Panc1 (cell line): ENCODE measurements at regions not wholly inside any gene's neighbourhood (a gene's known extent, or its start where the extent isn't known, plus 50 kb on each side); places are given as distances from the start of the nearest gene placed in this dataset.

Source experiments
- ATAC-seq: fragments of 200-7000 bp; cut with Tn5 transposase; 2 replicates; pipeline ENCODE4 v1.9.1; 2020; ENCODE audit warnings: mild to moderate bottlenecking, moderate library complexity
- BruUV-seq: library from RNA; stranded (reverse); fragments of 400-500 nt; replicated peaks from 2 replicates; lab custom pipeline; 2021; lab: Mats Ljungman, UMichigan
- CTCF ChIA-PET: fragments of 300-600 bp; sonication (Branson Sonifier 250); formaldehyde crosslinking; loops from one replicate; lab custom pipeline; 2022; ENCODE audit warnings: antibody characterized with exemption; lab: Charles Lee
- POLR2A ChIA-PET: fragments of 300-600 bp; sonication (Branson Sonifier 250); formaldehyde crosslinking; loops from one replicate; lab custom pipeline; 2022; ENCODE audit warnings: antibody characterized with exemption; lab: Charles Lee
- DNase-seq: peaks from one replicate; pipeline ENCODE4 v3.0.0-alpha.2; 2010; ENCODE audit warnings: low read depth, low spot score
- H3K27ac ChIP-seq: 2 replicates; pipeline ENCODE4 v1.5.1; 2011; ENCODE audit warnings: mild to moderate bottlenecking, low read length, inconsistent platforms
- H3K27me3 ChIP-seq: fragments of 200-500 bp; sonication (Bioruptor generic); 2 replicates; pipeline ENCODE4 v1.6.0; 2014; ENCODE audit warnings: low read length, inconsistent platforms; ENCODE audit not compliant: control insufficient read depth, insufficient read depth
- H3K36me3 ChIP-seq: fragments of 200-500 bp; sonication (Bioruptor generic); 2 replicates; pipeline ENCODE4 v1.5.1; 2014; ENCODE audit warnings: inconsistent platforms, mild to moderate bottlenecking, low read length, moderate library complexity; ENCODE audit not compliant: control insufficient read depth, insufficient read depth
- H3K4me1 ChIP-seq: 2 replicates; pipeline ENCODE4 v1.5.1; 2011; ENCODE audit warnings: inconsistent platforms, mild to moderate bottlenecking, low read length, moderate library complexity; ENCODE audit not compliant: control insufficient read depth, insufficient read depth
- H3K4me3 ChIP-seq, 2 experiments: 2 replicates each; pipeline ENCODE4 v1.5.1; 2011 to 2012; ENCODE audit warnings: low read depth in 2 of 2, low read length in 2 of 2, mild to moderate bottlenecking in 2 of 2, inconsistent platforms in 1 of 2, moderate library complexity in 1 of 2
- H3K9me3 ChIP-seq: fragments of 200-500 bp; sonication (Bioruptor generic); 2 replicates; pipeline ENCODE4 v1.5.1; 2014; ENCODE audit warnings: low read depth, mild to moderate bottlenecking, inconsistent platforms, low read length, moderate library complexity; ENCODE audit not compliant: control insufficient read depth, insufficient read depth
- CTCF ChIP-seq: fragments of 450-650 bp; IDR thresholded peaks from 2 replicates; pipeline ENCODE4 v1.5.1; 2017; ENCODE audit warnings: mild to moderate bottlenecking
- POLR2AphosphoS5 ChIP-seq: IDR thresholded peaks from 2 replicates; pipeline ENCODE4 v1.6.1; 2012; ENCODE audit warnings: mild to moderate bottlenecking, low read depth, low read length, moderate library complexity
- REST ChIP-seq, 2 experiments: IDR thresholded peaks; 2 replicates each; pipeline ENCODE4 v1.6.1; 2011 to 2012; ENCODE audit warnings: low read depth in 2 of 2, control low read depth in 1 of 2, low read length in 1 of 2, mild to moderate bottlenecking in 1 of 2, moderate library complexity in 1 of 2; ENCODE audit not compliant: insufficient read depth in 1 of 2
- SIN3A ChIP-seq: IDR thresholded peaks from 2 replicates; pipeline ENCODE4 v1.6.1; 2012; ENCODE audit warnings: low read depth, mild to moderate bottlenecking, low read length, moderate library complexity, borderline replicate concordance; ENCODE audit not compliant: insufficient read depth
- TCF7L2 ChIP-seq: IDR thresholded peaks from 2 replicates; pipeline ENCODE4 v1.6.1; 2011; ENCODE audit warnings: mild to moderate bottlenecking, low read depth, low read length, inconsistent platforms
- in situ Hi-C: cut with HindIII; loops from 2 replicates; pipeline ENCODE4 v1.10.0; 2016; ENCODE audit warnings: low sequenced_read_pairs, low pct_unique_long_range_greater_than_20kb
- intact Hi-C: fragments of 100-400 bp; cut with micrococcal nuclease; formaldehyde crosslinking; loops from one replicate; pipeline ENCODE4 v1.10.0; 2022; ENCODE audit not compliant: unreplicated experiment

GRCh38 chr13:90300015-90300414 lies 1047.5 kb upstream of the MIR17HG start:
- no TSS peak for BruUV-seq
- TF ChIP-seq POLR2AphosphoS5 (no peak), TCF7L2 (no peak), CTCF (no peak), SIN3A (no peak), REST (IDR thresholded peaks at IDR 0.05; ENCODE audit: insufficient read depth in 1 of 2, low read depth in 2 of 2, low read length in 1 of 2) (no peak)

GRCh38 chr13:90302107-90302506 lies 1045.4 kb upstream of the MIR17HG start:
- Histone ChIP-seq H3K36me3 (no peaks in the 10 kb centered on the region), H3K27me3 (no peaks in the 10 kb centered on the region), H3K4me3 (no peak overlapping the region), H3K4me1 (no peaks in the 10 kb centered on the region), H3K9me3 (no peaks in the 10 kb centered on the region), H3K27ac (no peak overlapping the region)
- in situ Hi-C loops, result no loop called here
- ChIA-PET POLR2A (no interaction called here), CTCF (no interaction called here)
- no TSS peak for BruUV-seq
- ATAC-seq, result no peak
- DNase-seq, result no peak
- TF ChIP-seq POLR2AphosphoS5 (no peak), TCF7L2 (no peak), SIN3A (no peak), REST (IDR thresholded peaks at IDR 0.05; ENCODE audit: insufficient read depth in 1 of 2, low read depth in 2 of 2, low read length in 1 of 2) (no peak), CTCF (no peak)
- intact Hi-C loops, result no loop called here

More at GRCh38 chr13:90300015-90300414, 1047.5 kb upstream of the MIR17HG start:
- POLR2A ChIA-PET, result no interaction called here
- H3K4me3 ChIP-seq, result no peak overlapping the region
- no peaks in the 10 kb centered on the region for H3K4me1 ChIP-seq
- in situ Hi-C loops (no loop called here), intact Hi-C loops (no loop called here)
- H3K27me3 ChIP-seq, result no peaks in the 10 kb centered on the region
- no peak for ATAC-seq
- CTCF ChIA-PET, result no interaction called here
- no peaks in the 10 kb centered on the region for H3K9me3 ChIP-seq
- no peak for DNase-seq
- H3K27ac ChIP-seq, result no peak overlapping the region
- no peaks in the 10 kb centered on the region for H3K36me3 ChIP-seq
